H1 (cell line): ENCODE measurements at regions not wholly inside any gene's neighbourhood (a gene's known extent, or its start where the extent isn't known, plus 50 kb on each side); places are given as distances from the start of the nearest gene placed in this dataset.

ENCODE experiments used
- CTCF ChIA-PET: fragments of 300-600 bp; sonication (Branson Sonifier 250); formaldehyde crosslinking; loops from one replicate; lab custom pipeline; 2021; ENCODE audit not compliant: partially characterized antibody; lab: Charles Lee
- POLR2A ChIA-PET: fragments of 300-600 bp; sonication (Branson Sonifier 250); formaldehyde crosslinking; loops from one replicate; lab custom pipeline; 2021; ENCODE audit warnings: inconsistent platforms; ENCODE audit not compliant: partially characterized antibody; lab: Charles Lee
- DNase-seq, 2 experiments: peaks; one replicate each; pipeline versions ENCODE4 v3.0.0 to v3.0.0-alpha.2; 2010 to 2022; ENCODE audit warnings: low spot score in 2 of 2, low read depth in 1 of 2, mixed read lengths in 1 of 2
- FAIRE-seq: peaks from 2 replicates; lab custom pipeline; 2011; peaks lifted over from hg19 to GRCh38; lab: Jason Lieb, UNC
- H2AFZ ChIP-seq: 2 replicates; pipeline ENCODE4 v1.8.1; 2012; ENCODE audit warnings: low read length, inconsistent platforms
- H2AK5ac ChIP-seq: 2 replicates; pipeline ENCODE4 v1.6.1; 2013; ENCODE audit warnings: low read depth, low read length
- H2BK120ac ChIP-seq: replicated peaks from 2 replicates; pipeline ENCODE3; 2013; ENCODE audit warnings: low read depth, low read length, inconsistent platforms
- H2BK12ac ChIP-seq: 2 replicates; pipeline ENCODE4 v1.6.1; 2013; ENCODE audit warnings: low read depth, low read length
- H2BK15ac ChIP-seq: 2 replicates; pipeline ENCODE4 v1.6.1; 2013; ENCODE audit warnings: low read length
- H2BK20ac ChIP-seq: 2 replicates; pipeline ENCODE4 v1.6.1; 2013; ENCODE audit warnings: low read length
- H2BK5ac ChIP-seq: 2 replicates; pipeline ENCODE4 v1.6.1; 2013; ENCODE audit warnings: low read depth, low read length
- H3K14ac ChIP-seq: 2 replicates; pipeline ENCODE4 v1.6.1; 2013; ENCODE audit warnings: inconsistent platforms; ENCODE audit not compliant: insufficient read length
- H3K18ac ChIP-seq: 2 replicates; pipeline ENCODE4 v1.6.1; 2013; ENCODE audit warnings: low read length; ENCODE audit errors: extremely low read depth
- H3K23ac ChIP-seq: 2 replicates; pipeline ENCODE4 v1.6.1; 2013; ENCODE audit warnings: inconsistent platforms; ENCODE audit not compliant: insufficient read length
- H3K23me2 ChIP-seq: 2 replicates; pipeline ENCODE4 v1.6.1; 2013; ENCODE audit warnings: low read depth, low read length
- H3K27ac ChIP-seq: 2 replicates; pipeline ENCODE4 v1.6.1; 2011; ENCODE audit warnings: low read depth, low read length, inconsistent platforms
- H3K27me3 ChIP-seq, 4 experiments: replicated peaks in 1 of 4; 1 replicate in 1 of 4; 2 replicates in 3 of 4; pipeline versions ENCODE4 v1.6.1 to v1.8.1; 2011 to 2013; ENCODE audit warnings: low read length in 3 of 4, mild to moderate bottlenecking in 3 of 4, inconsistent platforms in 2 of 4, mixed read lengths in 2 of 4, moderate library complexity in 1 of 4; ENCODE audit not compliant: control insufficient read depth in 3 of 4, insufficient read depth in 3 of 4; ENCODE audit errors: extremely low read depth in 1 of 4
- H3K36me3 ChIP-seq, 4 experiments: 2 replicates each; pipeline versions ENCODE4 v1.6.1 to v1.8.1; 2011 to 2013; ENCODE audit warnings: mild to moderate bottlenecking in 4 of 4, low read length in 3 of 4, moderate library complexity in 2 of 4, control low read depth in 1 of 4, inconsistent platforms in 1 of 4; ENCODE audit not compliant: insufficient read depth in 4 of 4, control insufficient read depth in 2 of 4
- H3K4ac ChIP-seq: replicated peaks from 2 replicates; pipeline ENCODE3; 2013; ENCODE audit warnings: low read length, low read depth, mixed read lengths, inconsistent platforms; ENCODE audit not compliant: insufficient read length
- H3K4me1 ChIP-seq, 4 experiments: replicated peaks in 1 of 4; 1 replicate in 1 of 4; 2 replicates in 3 of 4; pipeline versions ENCODE4 v1.6.1 to v1.8.1; 2011 to 2013; ENCODE audit warnings: low read length in 3 of 4, inconsistent platforms in 2 of 4, mixed read lengths in 1 of 4; ENCODE audit not compliant: insufficient read depth in 4 of 4, control insufficient read depth in 3 of 4
- H3K4me2 ChIP-seq, 2 experiments: 2 replicates each; pipeline versions ENCODE4 v1.6.1 to v1.8.1; 2011 to 2013; ENCODE audit warnings: low read depth in 2 of 2, low read length in 2 of 2, control low read depth in 1 of 2, inconsistent platforms in 1 of 2, mild to moderate bottlenecking in 1 of 2; ENCODE audit not compliant: insufficient read depth in 1 of 2
- H3K4me3 ChIP-seq, 4 experiments: fragments of 200-600, 300-600 bp in 1 of 4; sonication (generic), shearing (Covaris generic), sonication (Bioruptor Twin) in 1 of 4; 2 replicates each; pipeline versions ENCODE4 v1.5.1 to v1.8.1; 2011 to 2016; ENCODE audit warnings: low read length in 4 of 4, low read depth in 3 of 4, control low read depth in 2 of 4, inconsistent platforms in 2 of 4, mild to moderate bottlenecking in 2 of 4, mixed read lengths in 1 of 4, moderate library complexity in 1 of 4; ENCODE audit not compliant: insufficient read depth in 2 of 4; ENCODE audit errors: extremely low read depth in 1 of 4
- H3K56ac ChIP-seq: replicated peaks from 2 replicates; pipeline ENCODE3; 2013; ENCODE audit warnings: low read depth, mild to moderate bottlenecking, mixed read lengths, low read length, inconsistent platforms; ENCODE audit not compliant: insufficient read length
- H3K79me1 ChIP-seq: 2 replicates; pipeline ENCODE4 v1.6.1; 2013; ENCODE audit warnings: low read depth, low read length, control low read depth
- H3K79me2 ChIP-seq, 2 experiments: 2 replicates each; pipeline versions ENCODE4 v1.6.1 to v1.8.1; 2012 to 2013; ENCODE audit warnings: low read length in 2 of 2, mild to moderate bottlenecking in 2 of 2, inconsistent platforms in 1 of 2; ENCODE audit not compliant: insufficient read depth in 2 of 2, control insufficient read depth in 1 of 2
- H3K9ac ChIP-seq, 4 experiments: replicated peaks in 1 of 4; 1 replicate in 1 of 4; 2 replicates in 3 of 4; pipeline versions ENCODE4 v1.6.1 to v1.8.1; 2011 to 2013; ENCODE audit warnings: low read depth in 3 of 4, low read length in 3 of 4, control low read depth in 2 of 4, mild to moderate bottlenecking in 2 of 4, moderate library complexity in 2 of 4, inconsistent platforms in 1 of 4; ENCODE audit errors: extremely low read depth in 1 of 4
- H3K9me3 ChIP-seq, 2 experiments: 2 replicates each; pipeline versions ENCODE4 v1.6.1 to v1.8.1; 2012 to 2013; ENCODE audit warnings: mild to moderate bottlenecking in 2 of 2, moderate library complexity in 2 of 2, control low read depth in 1 of 2, inconsistent platforms in 1 of 2, low read depth in 1 of 2, low read length in 1 of 2, mixed read lengths in 1 of 2; ENCODE audit not compliant: insufficient read depth in 2 of 2
- H4K20me1 ChIP-seq, 2 experiments: replicated peaks in 1 of 2; 2 replicates each; pipeline versions ENCODE3 to v1.8.1; 2011 to 2013; ENCODE audit warnings: inconsistent platforms in 2 of 2, low read length in 2 of 2, mild to moderate bottlenecking in 1 of 2; ENCODE audit not compliant: insufficient read depth in 2 of 2, control insufficient read depth in 1 of 2
- H4K5ac ChIP-seq: 2 replicates; pipeline ENCODE4 v1.6.1; 2013; ENCODE audit warnings: low read length, low read depth, mixed read lengths, inconsistent platforms; ENCODE audit not compliant: insufficient read length
- H4K8ac ChIP-seq: 2 replicates; pipeline ENCODE4 v1.8.0; 2013; ENCODE audit warnings: mild to moderate bottlenecking, moderate library complexity, low read length, inconsistent platforms; ENCODE audit not compliant: insufficient read depth; ENCODE audit errors: extremely low read depth
- H4K91ac ChIP-seq: replicated peaks from 2 replicates; pipeline ENCODE3; 2013; ENCODE audit warnings: low read length, mixed read lengths, inconsistent platforms; ENCODE audit not compliant: insufficient read length
- FOSL1 ChIP-seq: IDR thresholded peaks from 2 replicates; pipeline ENCODE4 v1.6.1; 2011; ENCODE audit warnings: mild to moderate bottlenecking, low read depth, low read length, moderate library complexity; ENCODE audit not compliant: insufficient read depth
- GTF2F1 ChIP-seq: IDR thresholded peaks from 2 replicates; pipeline ENCODE4 v1.6.1; 2012; ENCODE audit warnings: low read depth, low read length, improper control_type of control experiment, borderline replicate concordance
- JUN ChIP-seq: IDR thresholded peaks from 2 replicates; pipeline ENCODE4 v1.6.1; 2011; ENCODE audit warnings: low read depth, mild to moderate bottlenecking, improper control_type of control experiment, low read length
- MAFK ChIP-seq: IDR thresholded peaks from 2 replicates; pipeline ENCODE4 v1.6.1; 2012; ENCODE audit warnings: low read depth, mild to moderate bottlenecking, improper control_type of control experiment, low read length
- RXRA ChIP-seq: IDR thresholded peaks from 2 replicates; pipeline ENCODE4 v1.6.1; 2011; ENCODE audit warnings: low read depth, mild to moderate bottlenecking, low read length, moderate library complexity; ENCODE audit not compliant: insufficient read depth
- SAP30 ChIP-seq: fragments of 300-600 bp; sonication (generic); IDR thresholded peaks from 2 replicates; pipeline ENCODE4 v1.7.1; 2012; ENCODE audit warnings: low read length, moderate library complexity, mild to moderate bottlenecking, inconsistent platforms; ENCODE audit not compliant: insufficient read depth, insufficient replicate concordance
- TBP ChIP-seq: IDR thresholded peaks from 2 replicates; pipeline ENCODE4 v1.6.1; 2011; ENCODE audit warnings: low read depth, low read length, improper control_type of control experiment
- ZNF274 ChIP-seq: IDR thresholded peaks from 2 replicates; pipeline ENCODE4 v1.7.0; 2012; ENCODE audit warnings: low read length, borderline replicate concordance; ENCODE audit errors: extremely low read depth
- WGBS, 2 experiments: shearing (Covaris generic) in 1 of 2; methylation state at CpG; one replicate each; pipeline versions ENCODE4 v1.1.6 to v1.1.7; 2013 to 2015; ENCODE audit warnings: low lambda C conversion rate in 2 of 2, mixed read lengths in 2 of 2, inconsistent platforms in 1 of 2, low coverage in 1 of 2, missing lambda C conversion rate in 1 of 2; ENCODE audit not compliant: insufficient replicate concordance in 2 of 2, insufficient coverage in 1 of 2, insufficient read length in 1 of 2; ENCODE audit errors: extremely low coverage in 1 of 2, missing lambda C conversion rate in 1 of 2; 5-methylcytosine and 5-hydroxymethylcytosine counted together

DNA sequence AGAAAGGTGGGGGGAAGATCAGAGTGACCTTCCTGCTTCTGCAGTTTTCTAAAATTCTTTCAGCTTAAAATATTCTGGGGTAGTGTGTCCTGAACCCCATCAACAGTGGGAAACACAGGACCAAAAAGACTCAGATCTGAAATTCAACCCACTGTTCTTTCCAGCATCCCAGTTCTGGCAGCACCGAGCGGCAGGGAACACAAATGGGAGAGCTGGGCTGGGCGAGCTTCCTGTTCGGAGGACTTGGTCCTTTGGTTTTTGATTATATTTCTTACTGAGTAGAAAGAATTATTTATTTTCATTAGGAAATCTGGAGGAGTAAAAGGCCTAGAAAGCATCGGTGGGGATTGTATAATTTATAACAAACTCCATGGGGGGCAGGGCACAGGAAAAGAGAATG, 239.1 kb downstream of the COG6 start:
- no peaks in the 10 kb centered on the region for H3K27me3 ChIP-seq
- H2AK5ac ChIP-seq, result no peak overlapping the region
- ChIA-PET POLR2A (no interaction called here), CTCF (interaction anchor here (1.0 to 3.0 kb wide), 3 partner anchors 24 to 750 kb away, joined by 3 to 8 read pairs (median 3); no protein-coding TSS in a partner anchor)
- no peaks in the 10 kb centered on the region for H3K23me2 ChIP-seq
- H3K9ac ChIP-seq, result no peak overlapping the region
- no peak overlapping the region for H3K4me2 ChIP-seq
- no peaks in the 10 kb centered on the region for H4K20me1 ChIP-seq
- H3K4me1 ChIP-seq, result no peaks in the 10 kb centered on the region
- H2BK5ac ChIP-seq, result no peak overlapping the region
- H3K36me3 ChIP-seq, result no peaks in the 10 kb centered on the region
- no peak overlapping the region for H2AFZ ChIP-seq
- H3K23ac ChIP-seq, result no peak overlapping the region
- DNase-seq (no peak), FAIRE-seq (no peak)
- H2BK20ac ChIP-seq, result no peak overlapping the region
- WGBS, 2 experiments, result 97% methylated on average over 5 of the region's 5 CpGs; no CpG with 5 or more reads in 1 of the 2 experiments
- H3K79me1 ChIP-seq, result no peaks in the 10 kb centered on the region
- no peak overlapping the region for H3K27ac ChIP-seq
- H3K14ac ChIP-seq, result no peak overlapping the region
- H3K4me3 ChIP-seq, result no peak overlapping the region
- no peak overlapping the region for H3K56ac ChIP-seq
- TF ChIP-seq RXRA, result no peak
- no peak for TF ChIP-seq MAFK
- no peak for TF ChIP-seq GTF2F1
- no peak for TF ChIP-seq TBP
- TF ChIP-seq ZNF274, result no peak
- no peak for TF ChIP-seq SAP30
- TF ChIP-seq JUN, result no peak
- no peak for TF ChIP-seq FOSL1
- H2BK12ac ChIP-seq, result no peak overlapping the region
- no peak overlapping the region for H2BK120ac ChIP-seq
- no peaks in the 10 kb centered on the region for H3K79me2 ChIP-seq
- no peak overlapping the region for H4K5ac ChIP-seq
- no peak overlapping the region for H4K91ac ChIP-seq
- H2BK15ac ChIP-seq, result no peak overlapping the region
- no peaks in the 10 kb centered on the region for H3K9me3 ChIP-seq
- no peak overlapping the region for H3K4ac ChIP-seq
- no peak overlapping the region for H4K8ac ChIP-seq
- no peak overlapping the region for H3K18ac ChIP-seq
